H9 (cell line): ENCODE measurements at regions not wholly inside any gene's neighbourhood (a gene's known extent, or its start where the extent isn't known, plus 50 kb on each side); places are given as distances from the start of the nearest gene placed in this dataset.

Experiments
- DNase-seq: peaks from one replicate; pipeline ENCODE4 v3.0.0-alpha.2; 2017
- H2AFZ ChIP-seq: one replicate; pipeline ENCODE4 v1.6.1; 2013; ENCODE audit warnings: mild to moderate bottlenecking, low read length, control low read depth, moderate library complexity
- H2AK5ac ChIP-seq: 2 replicates; pipeline ENCODE4 v1.6.1; 2013; ENCODE audit warnings: low read length, control low read depth, mixed read lengths; ENCODE audit not compliant: insufficient read length
- H2BK120ac ChIP-seq: one replicate; pipeline ENCODE4 v1.6.1; 2013; ENCODE audit warnings: low read depth, mild to moderate bottlenecking, low read length, control low read depth, inconsistent platforms; ENCODE audit not compliant: poor library complexity, severe bottlenecking
- H2BK12ac ChIP-seq: 2 replicates; pipeline ENCODE4 v1.6.1; 2013; ENCODE audit warnings: low read length, control low read depth, mixed read lengths, low read depth; ENCODE audit not compliant: insufficient read length
- H2BK15ac ChIP-seq: 2 replicates; pipeline ENCODE4 v1.6.1; 2013; ENCODE audit warnings: low read depth, low read length, control low read depth
- H2BK20ac ChIP-seq: one replicate; pipeline ENCODE4 v1.6.1; 2013; ENCODE audit warnings: low read depth, mild to moderate bottlenecking, low read length, control low read depth, inconsistent platforms; ENCODE audit not compliant: poor library complexity, severe bottlenecking
- H2BK5ac ChIP-seq: 2 replicates; pipeline ENCODE4 v1.6.1; 2013; ENCODE audit warnings: low read length, control low read depth, mixed read lengths; ENCODE audit not compliant: insufficient read length
- H3K14ac ChIP-seq: 2 replicates; pipeline ENCODE4 v1.6.1; 2013; ENCODE audit warnings: low read length, control low read depth; ENCODE audit not compliant: insufficient read depth
- H3K18ac ChIP-seq: 2 replicates; pipeline ENCODE4 v1.6.1; 2013; ENCODE audit warnings: low read depth, mild to moderate bottlenecking, mixed read lengths, low read length, control low read depth; ENCODE audit not compliant: insufficient read length
- H3K23ac ChIP-seq: 2 replicates; pipeline ENCODE4 v1.6.1; 2013; ENCODE audit warnings: low read length, control low read depth, mixed read lengths, low read depth; ENCODE audit not compliant: insufficient read length
- H3K23me2 ChIP-seq: 2 replicates; pipeline ENCODE4 v1.6.1; 2013; ENCODE audit warnings: low read depth, mild to moderate bottlenecking, mixed read lengths, low read length, control low read depth; ENCODE audit not compliant: insufficient read length, poor library complexity, severe bottlenecking
- H3K27ac ChIP-seq: 2 replicates; pipeline ENCODE4 v1.5.1; 2013; ENCODE audit warnings: low read length, control low read depth, mixed read lengths, low read depth; ENCODE audit not compliant: insufficient read length
- H3K27me3 ChIP-seq: 2 replicates; pipeline ENCODE4 v1.6.1; 2013; ENCODE audit warnings: low read length, control low read depth, inconsistent platforms; ENCODE audit not compliant: insufficient read depth
- H3K4ac ChIP-seq: 2 replicates; pipeline ENCODE4 v1.6.1; 2013; ENCODE audit warnings: low read depth, mild to moderate bottlenecking, control low read depth, inconsistent platforms, low read length, moderate library complexity
- H3K4me1 ChIP-seq: 2 replicates; pipeline ENCODE4 v1.6.1; 2013; ENCODE audit warnings: low read length, control low read depth, inconsistent platforms; ENCODE audit not compliant: insufficient read depth
- H3K4me2 ChIP-seq: 2 replicates; pipeline ENCODE4 v1.6.1; 2013; ENCODE audit warnings: low read length, control low read depth, mixed read lengths; ENCODE audit not compliant: insufficient read length, insufficient read depth
- H3K56ac ChIP-seq: 2 replicates; pipeline ENCODE4 v1.6.1; 2013; ENCODE audit warnings: low read depth, mild to moderate bottlenecking, mixed read lengths, low read length, control low read depth; ENCODE audit not compliant: insufficient read length
- H3K79me1 ChIP-seq: 2 replicates; pipeline ENCODE4 v1.6.1; 2013; ENCODE audit warnings: low read depth, mild to moderate bottlenecking, moderate library complexity, low read length, control low read depth, inconsistent platforms; ENCODE audit not compliant: insufficient read depth, poor library complexity, severe bottlenecking
- H3K79me2 ChIP-seq: 2 replicates; pipeline ENCODE4 v1.6.1; 2013; ENCODE audit warnings: low read length, control low read depth, inconsistent platforms; ENCODE audit not compliant: insufficient read depth
- H3K9ac ChIP-seq: 2 replicates; pipeline ENCODE4 v1.6.1; 2013; ENCODE audit warnings: low read length, control low read depth, mixed read lengths; ENCODE audit not compliant: insufficient read length; ENCODE audit errors: extremely low read depth
- H3K9me3 ChIP-seq: one replicate; pipeline ENCODE4 v1.6.1; 2013; ENCODE audit warnings: low read depth, low read length, inconsistent platforms; ENCODE audit not compliant: control insufficient read depth
- H3T11ph ChIP-seq: one replicate; pipeline ENCODE4 v1.6.1; 2013; ENCODE audit warnings: mild to moderate bottlenecking, low read length, control low read depth, inconsistent platforms
- H4K20me1 ChIP-seq: one replicate; pipeline ENCODE4 v1.6.1; 2013; ENCODE audit not compliant: control insufficient read depth, insufficient read length, insufficient read depth
- H4K5ac ChIP-seq: 2 replicates; pipeline ENCODE4 v1.6.1; 2013; ENCODE audit warnings: low read depth, mild to moderate bottlenecking, mixed read lengths, low read length, control low read depth; ENCODE audit not compliant: insufficient read length
- H4K8ac ChIP-seq: replicated peaks from 2 replicates; pipeline ENCODE4 v1.6.1; 2013; ENCODE audit warnings: low read length, control low read depth, mixed read lengths, low read depth; ENCODE audit not compliant: insufficient read length
- H4K91ac ChIP-seq: 2 replicates; pipeline ENCODE4 v1.6.1; 2013; ENCODE audit warnings: low read depth, mild to moderate bottlenecking, moderate library complexity, mixed read lengths, low read length, control low read depth; ENCODE audit not compliant: insufficient read length
- H3K27ac Mint-ChIP-seq, 3 experiments: 2 replicates in 2 of 3; 3 replicates in 1 of 3; pipeline ENCODE4 v1.8.0; 2020 to 2021; ENCODE audit warnings: mixed read lengths in 3 of 3, mild to moderate bottlenecking in 1 of 3, moderate library complexity in 1 of 3
- H3K27me3 Mint-ChIP-seq: 2 replicates; pipeline ENCODE4 v1.8.0; 2021; ENCODE audit warnings: low read depth, mild to moderate bottlenecking, moderate library complexity, mixed read lengths
- H3K36me3 Mint-ChIP-seq, 3 experiments: 2 replicates in 2 of 3; 3 replicates in 1 of 3; pipeline ENCODE4 v1.8.0; 2020 to 2021; ENCODE audit warnings: low read depth in 3 of 3, mixed read lengths in 3 of 3; ENCODE audit not compliant: insufficient read depth in 1 of 3
- H3K4me1 Mint-ChIP-seq, 2 experiments: 2 replicates each; pipeline ENCODE4 v1.8.0; 2020; ENCODE audit warnings: mixed read lengths in 2 of 2
- H3K4me3 Mint-ChIP-seq, 2 experiments: 2 replicates in 1 of 2; 3 replicates in 1 of 2; pipeline ENCODE4 v1.8.0; 2020 to 2021; ENCODE audit warnings: mild to moderate bottlenecking in 2 of 2, mixed read lengths in 2 of 2, moderate library complexity in 1 of 2
- H3K9me3 Mint-ChIP-seq, 2 experiments: 2 replicates in 1 of 2; 3 replicates in 1 of 2; pipeline ENCODE4 v1.8.0; 2020; ENCODE audit warnings: mild to moderate bottlenecking in 2 of 2, mixed read lengths in 2 of 2, moderate library complexity in 1 of 2
- WGBS: extraction: QIAGEN DNeasy Blood & Tissue Kit; methylation state at CpG from one replicate; pipeline ENCODE4 v1.1.7; 2013; ENCODE audit warnings: missing lambda C conversion rate, low lambda C conversion rate, mixed read lengths; ENCODE audit not compliant: insufficient read length; ENCODE audit errors: extremely low coverage; 5-methylcytosine and 5-hydroxymethylcytosine counted together
- TF ChIP-seq, protein P1 (sequence below): fragments of 200-600 bp; sonication (generic); conservative IDR thresholded peaks from 3 replicates; pipeline ENCODE4 v1.8.0; 2021; ENCODE audit warnings: antibody characterized with exemption, mild to moderate bottlenecking

DNA sequence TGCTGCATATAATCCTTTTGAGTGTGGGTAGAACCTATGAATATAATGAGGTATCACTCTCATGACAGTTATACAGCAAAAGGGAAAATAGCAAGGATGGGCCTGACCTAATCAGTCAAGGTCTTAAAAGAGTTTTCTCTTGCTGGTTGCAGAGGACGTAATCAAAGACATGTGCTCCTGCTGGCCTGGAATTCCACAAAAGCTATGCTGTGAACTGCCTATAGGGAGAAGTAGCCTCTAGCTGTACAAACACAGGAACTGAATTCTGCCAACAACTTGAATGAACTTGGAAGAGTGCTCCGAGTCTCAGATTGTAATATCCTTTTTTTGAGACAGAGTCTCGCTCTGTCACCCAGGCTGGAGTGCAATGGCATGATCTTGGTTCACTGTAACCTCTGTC, 195.6 kb downstream of the PLK2 start:
- Histone ChIP-seq H2BK15ac (no peak overlapping the region), H3K23ac (no peak overlapping the region), H3K14ac (no peak overlapping the region), H3K23me2 (peaks cover 2% of the 10 kb centered on the region), H2BK12ac (no peak overlapping the region), H3K4ac (no peak overlapping the region), H2BK20ac (no peak overlapping the region), H3K79me1 (no peaks in the 10 kb centered on the region), H3K9me3 (no peaks in the 10 kb centered on the region), H2AK5ac (no peak overlapping the region), H4K5ac (no peak overlapping the region), H3T11ph (no peak overlapping the region), H3K18ac (no peak overlapping the region), H3K27ac (no peak overlapping the region), H2BK120ac (no peak overlapping the region), H3K27me3 (no peaks in the 10 kb centered on the region), H3K4me2 (no peak overlapping the region), H4K8ac (no peak overlapping the region), H2AFZ (no peak overlapping the region), H3K56ac (no peak overlapping the region), H2BK5ac (no peak overlapping the region), H3K9ac (no peak overlapping the region), H3K4me1 (peaks cover 4% of the 10 kb centered on the region; the same call in 1 of the 2 replicates), H3K79me2 (no peaks in the 10 kb centered on the region), H4K91ac (no peak overlapping the region), H4K20me1 (no peaks in the 10 kb centered on the region)
- Mint-ChIP-seq H3K4me1 (peaks cover 9 to 15% of the 10 kb centered on the region in 2 experiments), H3K4me3 (no peak overlapping the region), H3K27me3 (no peaks in the 10 kb centered on the region), H3K9me3 (no peaks in the 10 kb centered on the region), H3K27ac (no peak overlapping the region), H3K36me3 (no peaks in the 10 kb centered on the region)
- WGBS = no CpG with 5 or more reads among the region's 3 CpGs
- TF ChIP-seq, protein P1, sequence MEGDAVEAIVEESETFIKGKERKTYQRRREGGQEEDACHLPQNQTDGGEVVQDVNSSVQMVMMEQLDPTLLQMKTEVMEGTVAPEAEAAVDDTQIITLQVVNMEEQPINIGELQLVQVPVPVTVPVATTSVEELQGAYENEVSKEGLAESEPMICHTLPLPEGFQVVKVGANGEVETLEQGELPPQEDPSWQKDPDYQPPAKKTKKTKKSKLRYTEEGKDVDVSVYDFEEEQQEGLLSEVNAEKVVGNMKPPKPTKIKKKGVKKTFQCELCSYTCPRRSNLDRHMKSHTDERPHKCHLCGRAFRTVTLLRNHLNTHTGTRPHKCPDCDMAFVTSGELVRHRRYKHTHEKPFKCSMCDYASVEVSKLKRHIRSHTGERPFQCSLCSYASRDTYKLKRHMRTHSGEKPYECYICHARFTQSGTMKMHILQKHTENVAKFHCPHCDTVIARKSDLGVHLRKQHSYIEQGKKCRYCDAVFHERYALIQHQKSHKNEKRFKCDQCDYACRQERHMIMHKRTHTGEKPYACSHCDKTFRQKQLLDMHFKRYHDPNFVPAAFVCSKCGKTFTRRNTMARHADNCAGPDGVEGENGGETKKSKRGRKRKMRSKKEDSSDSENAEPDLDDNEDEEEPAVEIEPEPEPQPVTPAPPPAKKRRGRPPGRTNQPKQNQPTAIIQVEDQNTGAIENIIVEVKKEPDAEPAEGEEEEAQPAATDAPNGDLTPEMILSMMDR = no peak
- DNase-seq = no peak
